ENCODE measurements at regions not wholly inside any gene's neighbourhood (a gene's known extent, or its start where the extent isn't known, plus 50 kb on each side); places are given as distances from the start of the nearest gene placed in this dataset.
"Not testable (repeated sequence)": the region's sequence is repeated elsewhere in the genome, so short reads cannot be mapped to it uniquely, and the experiment has no call there.

DNA sequence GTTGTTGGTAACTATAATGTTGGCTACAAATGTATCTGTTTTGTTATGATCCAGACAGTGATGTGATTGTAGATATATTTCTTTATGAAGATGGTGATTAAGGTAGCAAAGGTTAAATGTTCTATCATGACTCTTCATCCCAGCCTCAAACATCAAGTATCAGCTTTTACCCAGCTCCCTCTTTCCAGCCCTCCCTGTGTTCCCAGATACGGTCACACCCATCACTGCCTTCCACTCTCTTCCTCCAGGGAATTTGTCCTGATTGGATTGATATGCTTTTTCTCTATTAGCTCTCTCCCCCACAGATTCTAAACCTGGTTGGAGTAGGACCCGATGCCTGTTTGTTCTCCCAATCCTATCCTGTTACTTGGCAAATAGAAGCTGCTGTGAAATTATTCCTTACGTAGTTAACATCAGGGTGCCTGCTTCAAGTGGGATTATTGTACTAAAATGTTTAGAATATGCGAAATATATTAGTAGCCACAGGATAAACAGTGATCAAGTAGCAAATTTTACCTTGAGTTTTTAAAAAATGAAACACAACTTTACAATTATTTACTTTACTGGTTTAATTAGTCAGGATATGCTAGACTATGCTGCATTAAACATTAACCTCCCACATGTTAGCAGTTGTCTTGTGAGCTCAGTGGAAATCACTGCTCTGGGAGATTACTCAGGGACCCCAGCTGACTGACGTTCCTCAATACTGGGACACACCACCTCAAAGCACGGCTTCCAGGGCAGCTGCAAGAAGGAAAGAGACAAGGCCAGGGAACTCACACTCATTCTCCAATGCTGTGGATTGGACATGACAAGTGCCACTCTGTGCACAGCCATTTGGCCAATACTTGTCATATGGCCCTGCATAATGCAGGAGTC lies 165.3 kb downstream of the ALX1 start:
- Mint-ChIP-seq H3K9me3 (peaks cover 3% of the 10 kb centered on the region), H3K4me1 (no peaks in the 10 kb centered on the region), H3K27me3 (no peaks in the 10 kb centered on the region), H3K36me3 (ENCODE audit: low read depth) (no peaks in the 10 kb centered on the region), H3K27ac (no peak overlapping the region), H3K4me3 (no peak overlapping the region)
- DNase-seq = no peak
- ChIA-PET POLR2A (no interaction called here), CTCF (no interaction called here)

DNA sequence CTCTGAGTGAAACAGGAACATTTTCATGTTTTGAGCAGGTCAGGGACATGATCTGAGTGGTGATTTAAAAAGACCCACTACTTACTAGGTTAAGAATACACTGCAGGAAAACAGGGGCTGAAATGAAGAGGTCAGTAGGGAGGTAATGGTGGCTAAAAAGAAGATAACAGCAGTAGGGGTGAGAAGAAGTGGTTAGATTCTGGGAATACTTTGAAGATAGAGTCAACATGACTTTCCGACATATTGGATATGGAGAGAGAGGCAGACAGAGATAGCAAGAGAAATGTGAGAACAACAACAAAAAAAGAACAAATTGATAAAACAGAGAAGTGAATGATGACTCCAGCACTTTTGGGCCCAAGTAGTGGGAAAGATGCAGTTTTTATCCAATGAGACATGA lies 168.0 kb downstream of the ALX1 start:
- Mint-ChIP-seq H3K27me3 (no peaks in the 10 kb centered on the region), H3K4me1 (no peaks in the 10 kb centered on the region), H3K36me3 (ENCODE audit: low read depth) (no peaks in the 10 kb centered on the region), H3K27ac (no peak overlapping the region), H3K4me3 (no peak overlapping the region), H3K9me3 (no peaks in the 10 kb centered on the region)
- ChIA-PET POLR2A (no interaction called here), CTCF (no interaction called here)
- no peak for DNase-seq

DNA sequence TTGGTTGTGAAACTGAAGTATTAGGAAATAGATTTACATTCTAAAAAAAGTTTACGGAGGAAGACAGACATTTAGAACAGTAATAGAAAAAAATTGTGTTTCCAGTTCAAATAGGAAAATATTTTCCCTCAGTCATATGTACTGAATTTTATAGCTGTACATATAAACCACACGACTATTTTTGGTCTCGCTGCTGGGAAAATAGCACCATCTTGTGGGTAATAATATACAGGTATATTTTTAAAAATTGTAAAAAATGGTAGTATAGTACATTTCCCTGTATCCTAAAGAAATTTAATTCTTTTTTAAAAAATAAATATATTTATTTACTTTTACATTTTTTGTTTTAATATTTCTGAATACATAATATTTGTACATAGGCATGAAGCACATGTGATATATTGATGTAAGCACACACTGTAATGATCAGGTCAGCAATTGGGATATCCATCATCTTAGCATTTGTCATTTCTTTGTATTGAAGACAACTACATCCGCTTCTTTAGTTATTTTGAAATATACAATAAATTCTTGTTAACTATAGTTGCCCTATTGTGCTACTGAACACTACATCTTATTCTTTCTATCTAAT lies 168.6 kb downstream of the ALX1 start:
- H3K4me3 Mint-ChIP-seq = no peak overlapping the region
- no peak for DNase-seq
- no peaks in the 10 kb centered on the region for H3K4me1 Mint-ChIP-seq
- CTCF ChIA-PET = no interaction called here
- no peak overlapping the region for H3K27ac Mint-ChIP-seq
- POLR2A ChIA-PET = no interaction called here
- H3K36me3 Mint-ChIP-seq (ENCODE audit: low read depth) = no peaks in the 10 kb centered on the region
- H3K27me3 Mint-ChIP-seq = no peaks in the 10 kb centered on the region
- no peaks in the 10 kb centered on the region for H3K9me3 Mint-ChIP-seq

DNA sequence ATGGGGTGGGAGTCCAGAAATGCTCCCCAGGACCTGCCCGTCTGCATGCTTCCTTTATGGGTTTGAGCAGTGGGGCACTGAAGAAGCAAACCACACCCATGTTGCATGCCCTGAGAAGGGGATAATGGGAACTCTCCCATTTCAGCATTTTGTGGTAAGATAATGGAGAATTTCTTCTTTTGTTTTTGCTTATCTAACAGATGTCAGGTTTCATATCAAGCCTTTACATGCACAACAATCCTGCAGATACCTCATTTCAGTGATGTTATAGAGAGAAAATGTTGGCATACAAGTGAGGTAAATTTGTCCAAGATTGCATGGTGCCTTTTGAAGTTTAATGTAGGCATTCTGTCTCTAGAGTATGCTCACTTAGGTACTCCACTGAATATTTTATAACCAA lies 177.0 kb downstream of the ALX1 start:
- no peaks in the 10 kb centered on the region for H3K4me1 Mint-ChIP-seq
- H3K9me3 Mint-ChIP-seq = no peaks in the 10 kb centered on the region
- POLR2A ChIA-PET = no interaction called here
- no peak overlapping the region for H3K27ac Mint-ChIP-seq
- DNase-seq = no peak
- no peak overlapping the region for H3K4me3 Mint-ChIP-seq
- CTCF ChIA-PET = no interaction called here
- no peaks in the 10 kb centered on the region for H3K36me3 Mint-ChIP-seq (ENCODE audit: low read depth)
- H3K27me3 Mint-ChIP-seq = no peaks in the 10 kb centered on the region

DNA sequence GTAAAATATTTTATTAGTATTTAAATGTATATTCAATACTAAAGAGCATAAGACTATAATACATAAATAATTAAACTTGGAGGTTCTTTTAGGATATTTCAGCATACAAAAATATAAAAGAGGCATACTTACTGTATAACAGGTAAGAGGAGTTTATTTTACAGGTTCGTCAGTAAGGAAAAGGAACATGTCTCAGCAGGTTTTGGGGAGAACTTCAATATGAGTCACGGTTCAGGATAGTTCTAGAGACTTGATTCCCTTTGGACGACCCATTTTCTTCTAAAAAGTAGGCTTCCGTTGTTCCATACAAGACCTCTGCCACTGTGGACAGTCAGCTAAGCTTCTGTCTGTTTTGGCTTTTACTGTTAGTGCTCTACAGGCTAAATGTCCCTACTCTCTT lies 181.1 kb downstream of the ALX1 start:
- Mint-ChIP-seq H3K4me1 (no peaks in the 10 kb centered on the region), H3K9me3 (no peaks in the 10 kb centered on the region)
- POLR2A ChIA-PET = no interaction called here

DNA sequence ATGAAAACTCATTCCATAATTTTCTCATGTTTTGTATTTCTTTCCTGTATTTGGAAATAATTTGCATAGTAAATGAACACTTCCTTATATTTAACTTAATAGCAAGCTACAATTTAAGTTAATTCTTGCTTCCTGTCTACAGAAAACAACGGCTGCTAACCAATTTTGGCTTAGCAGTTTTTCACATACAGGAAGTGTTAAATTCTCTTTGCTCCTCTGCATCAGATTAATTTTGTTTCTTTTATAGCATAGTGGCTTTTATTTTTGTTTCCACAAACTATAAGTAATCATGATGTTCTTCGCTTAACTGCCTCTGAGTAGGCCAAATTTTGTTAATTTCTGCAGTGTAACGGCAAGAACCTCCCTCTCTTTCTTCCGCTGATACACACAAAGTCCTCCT lies 182.9 kb downstream of the ALX1 start:
- H3K9me3 Mint-ChIP-seq = no peaks in the 10 kb centered on the region
- DNase-seq = no peak

More for the DNA sequence above, 181.1 kb downstream of the ALX1 start:
- DNase-seq = no peak
- Mint-ChIP-seq H3K4me3 (no peak overlapping the region), H3K27me3 (peaks cover 2% of the 10 kb centered on the region), H3K27ac (no peak overlapping the region), H3K36me3 (ENCODE audit: low read depth) (no peaks in the 10 kb centered on the region)
- CTCF ChIA-PET = no interaction called here

DNA sequence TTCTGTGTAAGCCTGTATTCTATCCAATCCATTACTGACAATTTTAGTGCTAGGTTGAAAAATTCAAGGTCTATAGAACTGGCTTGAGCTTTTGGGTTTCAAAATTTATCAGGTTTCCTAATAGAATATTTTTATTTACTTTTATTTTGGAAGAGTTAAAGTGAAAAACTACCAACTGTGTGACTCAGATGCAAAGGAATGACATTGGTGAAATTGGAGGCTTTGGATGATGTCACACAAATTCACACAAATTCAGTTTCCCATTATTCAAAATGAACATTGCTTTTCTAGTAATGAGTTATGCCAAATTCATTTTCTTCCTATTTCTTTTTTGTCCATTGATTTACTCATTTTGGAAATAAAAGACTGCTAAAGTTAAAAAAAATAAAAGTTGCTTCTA lies 186.9 kb downstream of the ALX1 start:
- no peak for DNase-seq
- no peaks in the 10 kb centered on the region for H3K36me3 Mint-ChIP-seq (ENCODE audit: low read depth)
- ChIA-PET POLR2A (no interaction called here), CTCF (no interaction called here)
- peaks cover 2% of the 10 kb centered on the region for H3K27me3 Mint-ChIP-seq
- H3K4me3 Mint-ChIP-seq = no peak overlapping the region
- no peaks in the 10 kb centered on the region for H3K9me3 Mint-ChIP-seq
- H3K27ac Mint-ChIP-seq = no peak overlapping the region
- peaks cover 7% of the 10 kb centered on the region for H3K4me1 Mint-ChIP-seq

More for the DNA sequence above, 182.9 kb downstream of the ALX1 start:
- no peak overlapping the region for H3K27ac Mint-ChIP-seq
- H3K4me1 Mint-ChIP-seq = no peaks in the 10 kb centered on the region
- ChIA-PET POLR2A (no interaction called here), CTCF (no interaction called here)
- H3K36me3 Mint-ChIP-seq (ENCODE audit: low read depth) = no peaks in the 10 kb centered on the region
- no peak overlapping the region for H3K4me3 Mint-ChIP-seq
- peaks cover 2% of the 10 kb centered on the region for H3K27me3 Mint-ChIP-seq

DNA sequence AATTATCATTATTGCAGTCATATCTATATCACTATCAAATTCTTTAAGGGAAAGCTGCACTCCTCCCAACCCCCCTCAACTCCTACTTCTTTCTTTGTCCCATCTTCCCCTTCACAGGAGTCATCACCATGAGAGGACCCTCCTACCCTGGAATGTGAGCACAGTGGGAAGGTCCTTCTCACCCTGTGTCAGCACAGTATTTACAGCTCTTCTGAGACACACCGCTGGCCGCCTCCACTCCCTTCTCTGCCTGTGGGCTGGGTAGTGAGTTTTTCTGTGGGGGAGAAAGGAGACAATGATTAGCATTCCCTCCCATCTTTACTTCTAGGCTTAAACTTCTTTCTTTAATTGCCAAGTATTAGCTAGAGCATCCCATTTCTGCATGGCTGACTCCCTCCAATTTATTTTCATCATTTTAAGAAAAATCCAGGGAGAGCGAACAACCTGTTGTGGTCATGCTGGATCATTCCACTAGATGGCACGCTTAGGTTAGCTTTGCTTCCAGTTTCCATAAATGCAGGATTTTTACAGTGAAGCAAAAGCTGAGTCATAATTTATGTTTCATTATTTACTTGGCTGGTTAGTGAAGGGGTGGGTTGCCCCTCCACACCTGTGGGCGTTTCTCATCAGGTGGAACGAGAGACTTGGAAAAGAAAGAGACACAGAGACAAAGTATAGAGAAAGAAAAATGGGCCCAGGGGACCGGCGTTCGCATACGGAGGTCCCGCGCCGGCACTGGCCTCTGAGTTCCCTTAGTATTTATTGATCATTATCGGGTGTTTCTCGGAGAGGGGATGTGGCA lies 188.5 kb downstream of the ALX1 start:
- no peaks in the 10 kb centered on the region for H3K36me3 Mint-ChIP-seq (ENCODE audit: low read depth)
- peak overlapping the region; percentile 58 for H3K4me3 Mint-ChIP-seq
- CTCF ChIA-PET = interaction anchor here (0.8 to 1.5 kb wide), 6 partner anchors 28 to 484 kb away, joined by 3 to 5 read pairs (median 4); no protein-coding TSS in a partner anchor
- peaks cover 7% of the 10 kb centered on the region for H3K4me1 Mint-ChIP-seq
- H3K27me3 Mint-ChIP-seq = peaks cover 2% of the 10 kb centered on the region
- POLR2A ChIA-PET = no interaction called here
- peak; percentile 17 for DNase-seq
- H3K9me3 Mint-ChIP-seq = no peaks in the 10 kb centered on the region
- H3K27ac Mint-ChIP-seq = no peak overlapping the region

DNA sequence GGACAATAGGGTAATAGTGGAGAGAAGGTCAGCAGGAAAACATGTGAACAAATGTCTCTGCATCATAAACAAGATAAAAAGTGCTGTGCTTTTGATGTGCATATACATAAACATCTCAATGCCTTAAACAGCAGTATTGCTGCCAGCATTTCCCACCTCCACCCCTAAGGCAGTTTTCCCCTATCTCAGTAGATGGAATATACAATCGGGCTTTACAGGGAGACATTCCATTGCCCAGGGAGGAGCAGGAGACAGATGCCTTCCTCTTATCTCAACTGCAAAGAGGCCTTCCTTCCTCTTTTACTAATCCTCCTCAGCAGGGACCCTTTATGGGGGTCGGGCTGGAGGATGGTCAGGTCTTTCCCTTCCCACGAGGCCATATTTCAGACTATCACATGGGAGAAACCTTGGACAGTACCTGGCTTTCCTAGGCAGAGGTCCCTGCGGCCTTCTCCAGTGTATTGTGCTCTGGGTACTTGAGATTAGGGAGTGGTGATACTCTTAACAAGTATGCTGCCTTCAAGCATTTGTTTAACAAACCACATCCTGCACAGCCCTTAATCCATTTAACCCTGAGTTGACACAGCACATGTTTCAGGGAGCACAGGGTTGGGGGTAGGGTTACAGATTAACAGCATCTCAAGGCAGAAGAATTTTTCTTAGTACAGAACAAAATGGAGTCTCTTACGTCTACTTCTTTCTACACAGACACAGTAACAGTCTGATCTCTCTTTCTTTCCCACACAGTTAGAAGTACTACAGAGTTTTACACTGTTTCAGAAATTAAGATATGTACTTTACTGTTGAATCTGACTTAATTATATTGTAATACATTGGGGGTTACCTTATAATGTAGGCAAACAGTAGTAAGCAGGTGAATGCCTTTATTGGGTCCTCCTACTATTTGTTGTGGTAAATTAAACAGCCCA lies 189.4 kb downstream of the ALX1 start:
- H3K36me3 Mint-ChIP-seq (ENCODE audit: low read depth); H3K27ac Mint-ChIP-seq; H3K27me3 Mint-ChIP-seq; POLR2A ChIA-PET; H3K9me3 Mint-ChIP-seq; DNase-seq; H3K4me1 Mint-ChIP-seq: not testable (repeated sequence)
- H3K4me3 Mint-ChIP-seq = peak overlapping the region; percentile 58
- CTCF ChIA-PET = interaction anchor here (1.2 to 1.5 kb wide), 4 partner anchors 53 to 483 kb away, joined by 3 to 5 read pairs (median 4); no protein-coding TSS in a partner anchor

DNA sequence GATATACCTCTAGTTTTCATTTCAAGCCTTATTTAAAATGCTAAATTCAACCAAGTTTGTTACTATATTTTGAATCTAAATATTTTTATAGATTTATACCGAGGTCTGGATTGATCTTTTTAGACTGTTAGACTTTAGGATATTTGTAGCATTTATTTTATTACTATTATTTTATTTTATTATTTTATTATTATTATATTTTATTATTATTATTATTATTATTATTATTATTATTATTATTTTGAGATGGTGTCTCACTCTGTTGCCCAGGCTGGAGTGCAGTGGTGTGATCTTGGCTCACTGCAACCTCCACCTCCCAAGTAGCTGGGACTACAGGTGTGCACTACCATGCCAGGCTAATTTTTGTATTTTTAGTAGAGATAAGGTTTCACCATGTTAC lies 195.3 kb downstream of the ALX1 start:
- POLR2A ChIA-PET; H3K4me3 Mint-ChIP-seq; H3K27me3 Mint-ChIP-seq; CTCF ChIA-PET; DNase-seq; H3K9me3 Mint-ChIP-seq; H3K36me3 Mint-ChIP-seq (ENCODE audit: low read depth); H3K27ac Mint-ChIP-seq; H3K4me1 Mint-ChIP-seq: not testable (repeated sequence)

DNA sequence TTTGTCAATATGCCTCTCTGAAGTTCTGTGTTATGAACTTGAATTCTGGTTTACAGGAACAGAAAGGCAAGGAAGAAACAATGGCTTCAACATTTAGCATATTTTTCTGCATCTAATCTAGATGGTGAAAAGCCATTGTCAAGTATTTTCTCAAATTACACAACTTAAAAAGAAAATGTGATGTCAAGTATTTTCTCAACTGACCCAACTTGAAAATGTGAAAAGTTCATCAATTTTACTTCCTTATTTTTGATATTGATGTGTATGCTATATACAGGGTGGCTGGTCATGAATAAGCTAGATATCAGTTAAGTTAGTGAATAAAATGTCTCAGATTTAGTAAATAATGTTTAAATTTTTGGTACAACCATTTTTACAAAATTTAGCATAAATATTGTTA lies 196.7 kb downstream of the ALX1 start:
- H3K4me3 Mint-ChIP-seq = no peak overlapping the region
- H3K36me3 Mint-ChIP-seq (ENCODE audit: low read depth) = no peaks in the 10 kb centered on the region
- H3K27ac Mint-ChIP-seq = no peak overlapping the region
- H3K9me3 Mint-ChIP-seq = no peaks in the 10 kb centered on the region
- ChIA-PET CTCF (interaction anchor here (0.7 kb wide), 1 partner anchor 1781 kb away, joined by 3 read pairs; no protein-coding TSS in a partner anchor), POLR2A (no interaction called here)
- DNase-seq = no peak
- H3K4me1 Mint-ChIP-seq = no peaks in the 10 kb centered on the region
- H3K27me3 Mint-ChIP-seq = no peaks in the 10 kb centered on the region

DNA sequence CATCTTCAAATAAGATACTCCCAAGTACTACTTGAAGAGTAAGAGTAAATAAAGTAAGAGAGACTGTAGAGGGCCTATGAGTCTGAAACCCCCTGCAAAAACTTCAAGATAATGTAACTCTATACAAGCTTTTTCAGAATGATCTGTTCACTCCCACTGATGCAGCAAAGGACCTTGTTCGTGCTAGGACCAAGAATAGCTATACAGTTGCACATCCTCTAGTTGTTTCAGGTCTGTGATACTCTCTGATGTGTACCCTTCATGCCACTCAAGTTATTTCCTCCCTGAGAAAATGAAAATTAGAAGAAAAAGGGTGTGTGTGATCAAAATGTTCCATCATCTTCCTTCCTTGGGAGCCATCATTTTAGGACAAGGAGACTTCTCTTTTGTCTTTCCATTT lies 204.4 kb downstream of the ALX1 start:
- DNase-seq = no peak
- CTCF ChIA-PET = no interaction called here
- Mint-ChIP-seq H3K27me3 (no peaks in the 10 kb centered on the region), H3K27ac (no peak overlapping the region), H3K4me1 (no peaks in the 10 kb centered on the region), H3K9me3 (no peaks in the 10 kb centered on the region), H3K36me3 (ENCODE audit: low read depth) (no peaks in the 10 kb centered on the region), H3K4me3 (no peak overlapping the region)
- POLR2A ChIA-PET = no interaction called here

DNA sequence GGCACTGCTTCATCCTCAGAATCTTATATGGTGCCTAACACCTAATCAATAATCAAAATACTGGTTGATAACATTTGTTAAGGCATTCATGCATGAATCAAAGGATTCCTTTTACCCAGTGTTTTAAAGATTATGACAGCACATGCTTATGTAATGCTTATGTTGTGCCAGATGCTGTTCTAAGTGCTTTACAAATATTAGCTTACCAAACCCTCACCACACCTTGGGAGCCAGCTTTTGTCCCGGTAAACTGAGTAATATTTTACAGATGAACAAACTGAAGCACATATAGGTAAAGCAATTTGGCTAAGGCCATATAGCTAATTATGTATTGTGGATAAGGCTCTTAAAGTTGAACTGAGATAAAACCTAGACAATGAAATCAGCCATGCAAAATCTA lies 209.2 kb downstream of the ALX1 start:
- H3K4me1 Mint-ChIP-seq = no peaks in the 10 kb centered on the region
- H3K36me3 Mint-ChIP-seq (ENCODE audit: low read depth) = no peaks in the 10 kb centered on the region
- no peak for DNase-seq
- H3K9me3 Mint-ChIP-seq = peaks cover 2% of the 10 kb centered on the region
- H3K4me3 Mint-ChIP-seq = no peak overlapping the region
- H3K27me3 Mint-ChIP-seq = no peaks in the 10 kb centered on the region
- H3K27ac Mint-ChIP-seq = no peak overlapping the region
- ChIA-PET POLR2A (no interaction called here), CTCF (no interaction called here)

Measured in activated CD4-positive, alpha-beta memory T cell treated with anti-CD3 and anti-CD28 coated beads, Interleukin-2, amount 10 ng/mL, durations not matched to agents 7 days and 5 days (primary cell).